ENCODE measurements at regions not wholly inside any gene's neighbourhood (a gene's known extent, or its start where the extent isn't known, plus 50 kb on each side); places are given as distances from the start of the nearest gene placed in this dataset.
"Not testable (repeated sequence)": the region's sequence is repeated elsewhere in the genome, so short reads cannot be mapped to it uniquely, and the experiment has no call there.

DNA sequence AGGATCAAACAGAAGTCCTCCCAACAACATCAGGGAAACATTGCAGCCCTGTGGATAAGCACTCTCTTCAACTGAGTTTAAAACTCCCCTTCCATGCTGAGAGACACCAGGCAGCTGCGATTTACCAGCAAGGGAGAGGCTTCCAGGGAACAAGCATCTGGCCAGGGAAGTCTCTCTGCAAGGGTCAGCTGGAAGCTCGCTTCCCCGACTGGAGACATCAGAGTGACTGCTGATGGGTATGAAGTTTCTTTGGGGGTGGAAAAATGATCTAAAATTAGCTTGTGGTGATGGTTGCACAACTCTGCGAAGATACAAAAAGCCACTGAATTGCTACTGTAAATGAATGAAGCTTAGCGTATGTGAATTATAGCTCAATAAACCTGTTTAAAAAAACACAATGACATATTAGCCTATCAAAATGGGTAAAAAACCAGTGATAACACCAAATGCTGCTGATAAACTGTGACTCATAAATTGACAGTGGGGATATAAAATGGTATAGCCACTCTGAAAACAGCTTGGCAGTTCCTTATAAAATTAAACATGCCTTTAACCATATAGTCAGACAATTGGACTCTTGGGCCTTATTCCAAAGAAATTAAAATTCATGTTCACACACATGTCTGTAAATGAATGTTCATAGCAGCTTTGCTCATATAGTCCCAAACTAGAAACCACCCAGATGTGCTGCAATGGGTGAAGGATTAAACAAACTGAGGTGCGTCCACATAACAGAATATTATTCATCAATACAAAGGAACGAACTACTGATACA, 1082.0 kb downstream of the SOCS6 start:
- no peaks in the 10 kb centered on the region for H3K36me3 ChIP-seq (ENCODE audit: control insufficient read depth, insufficient read depth, low read length)
- no peaks in the 10 kb centered on the region for H3K27me3 ChIP-seq (replicated peaks; ENCODE audit: control insufficient read depth, insufficient read depth, low read length)
- TF ChIP-seq, protein P1, sequence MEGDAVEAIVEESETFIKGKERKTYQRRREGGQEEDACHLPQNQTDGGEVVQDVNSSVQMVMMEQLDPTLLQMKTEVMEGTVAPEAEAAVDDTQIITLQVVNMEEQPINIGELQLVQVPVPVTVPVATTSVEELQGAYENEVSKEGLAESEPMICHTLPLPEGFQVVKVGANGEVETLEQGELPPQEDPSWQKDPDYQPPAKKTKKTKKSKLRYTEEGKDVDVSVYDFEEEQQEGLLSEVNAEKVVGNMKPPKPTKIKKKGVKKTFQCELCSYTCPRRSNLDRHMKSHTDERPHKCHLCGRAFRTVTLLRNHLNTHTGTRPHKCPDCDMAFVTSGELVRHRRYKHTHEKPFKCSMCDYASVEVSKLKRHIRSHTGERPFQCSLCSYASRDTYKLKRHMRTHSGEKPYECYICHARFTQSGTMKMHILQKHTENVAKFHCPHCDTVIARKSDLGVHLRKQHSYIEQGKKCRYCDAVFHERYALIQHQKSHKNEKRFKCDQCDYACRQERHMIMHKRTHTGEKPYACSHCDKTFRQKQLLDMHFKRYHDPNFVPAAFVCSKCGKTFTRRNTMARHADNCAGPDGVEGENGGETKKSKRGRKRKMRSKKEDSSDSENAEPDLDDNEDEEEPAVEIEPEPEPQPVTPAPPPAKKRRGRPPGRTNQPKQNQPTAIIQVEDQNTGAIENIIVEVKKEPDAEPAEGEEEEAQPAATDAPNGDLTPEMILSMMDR (IDR thresholded peaks at IDR 0.05; ENCODE audit: insufficient read depth, low read length, poor library complexity, severe bottlenecking), result no peak
- no peak for DNase-seq (ENCODE audit: extremely low read depth, insufficient read length)
- no peak overlapping the region for H3K4me3 ChIP-seq (replicated peaks; ENCODE audit: low read depth, low read length)

DNA sequence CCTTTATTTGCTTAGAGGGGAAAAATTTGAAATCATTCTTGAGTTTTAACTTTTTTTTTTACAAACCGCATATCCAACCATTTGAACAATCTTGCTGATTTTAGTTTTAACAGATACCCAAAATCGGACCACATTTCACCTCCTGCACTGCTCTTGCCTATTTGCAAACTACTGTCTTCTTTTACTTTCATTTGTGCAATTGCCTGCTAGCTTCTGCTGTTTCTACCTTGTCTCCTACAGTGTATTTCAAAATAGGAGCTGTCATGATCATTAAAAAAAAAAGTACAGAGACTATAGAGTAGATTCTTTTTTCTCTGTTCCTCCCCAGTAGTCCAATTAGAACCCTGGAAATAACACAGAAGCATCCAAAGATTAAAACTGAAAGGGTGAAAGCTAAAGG, 1081.2 kb downstream of the SOCS6 start:
- no peaks in the 10 kb centered on the region for H3K27me3 ChIP-seq (replicated peaks; ENCODE audit: control insufficient read depth, insufficient read depth, low read length)

DNA sequence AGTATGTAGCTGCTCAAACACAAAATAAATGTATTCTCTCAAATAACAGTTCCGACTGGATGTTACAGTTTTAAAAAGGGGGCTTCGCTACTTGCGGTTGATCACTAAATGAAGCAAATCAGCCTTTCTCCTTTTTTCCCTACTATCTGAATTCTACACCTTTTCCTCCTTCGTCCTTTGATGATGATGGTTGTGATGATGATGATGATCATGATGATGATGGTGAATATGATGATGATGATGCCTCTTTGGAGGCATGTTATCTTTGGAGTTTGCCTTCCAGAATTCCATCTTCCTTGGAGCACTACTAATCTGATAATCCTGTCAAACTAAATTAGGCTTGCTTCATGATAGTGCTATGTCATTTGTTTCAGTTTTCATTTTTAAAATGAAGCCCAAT, 1073.3 kb downstream of the SOCS6 start:
- no peak for DNase-seq (ENCODE audit: extremely low read depth, insufficient read length)
- no peak overlapping the region for H3K4me3 ChIP-seq (replicated peaks; ENCODE audit: low read depth, low read length)
- no peaks in the 10 kb centered on the region for H3K27me3 ChIP-seq (replicated peaks; ENCODE audit: control insufficient read depth, insufficient read depth, low read length)
- H3K36me3 ChIP-seq (ENCODE audit: control insufficient read depth, insufficient read depth, low read length), result no peaks in the 10 kb centered on the region
- TF ChIP-seq, protein P1 (IDR thresholded peaks at IDR 0.05; ENCODE audit: insufficient read depth, low read length, poor library complexity, severe bottlenecking), result no peak

More for the DNA sequence above, 1081.2 kb downstream of the SOCS6 start:
- TF ChIP-seq, protein P1 (IDR thresholded peaks at IDR 0.05; ENCODE audit: insufficient read depth, low read length, poor library complexity, severe bottlenecking), result no peak
- Histone ChIP-seq H3K36me3 (ENCODE audit: control insufficient read depth, insufficient read depth, low read length) (no peaks in the 10 kb centered on the region), H3K4me3 (replicated peaks; ENCODE audit: low read depth, low read length) (no peak overlapping the region)
- DNase-seq (ENCODE audit: extremely low read depth, insufficient read length), result no peak

DNA sequence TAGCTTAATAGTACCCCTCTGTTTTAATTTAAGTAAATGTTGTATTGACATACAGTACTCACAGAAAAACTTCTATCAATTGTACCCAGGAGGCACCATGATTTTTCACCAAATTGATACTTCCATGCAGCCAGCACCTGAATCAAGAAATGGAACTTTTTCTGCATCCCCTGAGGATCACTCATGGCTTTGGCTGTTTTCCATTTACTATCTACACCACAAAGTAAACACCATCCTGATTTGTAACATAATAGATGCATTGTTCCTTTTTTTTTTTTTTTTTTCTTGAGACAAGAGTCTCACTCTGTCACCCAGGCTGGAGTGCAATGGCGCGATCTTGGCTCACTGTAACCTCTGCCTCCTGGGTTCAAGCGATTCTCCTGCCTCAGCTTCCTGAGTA, 1066.8 kb downstream of the SOCS6 start:
- not testable (repeated sequence) for DNase-seq (ENCODE audit: extremely low read depth, insufficient read length); H3K36me3 ChIP-seq (ENCODE audit: control insufficient read depth, insufficient read depth, low read length)

DNA sequence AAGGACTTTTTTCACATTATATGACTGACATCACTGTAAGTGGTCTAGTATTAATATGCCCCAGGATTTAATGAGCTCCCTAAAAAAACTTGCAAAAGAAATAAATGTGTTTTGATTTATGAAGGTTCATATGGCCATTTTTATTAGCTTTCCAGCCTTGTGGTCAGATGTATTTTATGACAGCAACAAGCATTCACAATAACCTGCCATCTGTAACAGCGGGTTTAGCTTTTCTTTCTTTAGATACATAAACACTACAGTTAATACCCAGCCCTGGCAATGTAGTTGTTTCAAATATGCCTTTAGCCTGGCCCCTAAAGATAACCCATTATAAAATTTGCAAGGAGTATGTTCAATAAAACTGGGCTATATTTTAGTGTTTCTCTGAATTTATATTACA, 1063.8 kb downstream of the SOCS6 start:
- TF ChIP-seq, protein P1 (IDR thresholded peaks at IDR 0.05; ENCODE audit: insufficient read depth, low read length, poor library complexity, severe bottlenecking), result no peak
- H3K36me3 ChIP-seq (ENCODE audit: control insufficient read depth, insufficient read depth, low read length), result no peaks in the 10 kb centered on the region
- no peaks in the 10 kb centered on the region for H3K27me3 ChIP-seq (replicated peaks; ENCODE audit: control insufficient read depth, insufficient read depth, low read length)
- no peak for DNase-seq (ENCODE audit: extremely low read depth, insufficient read length)
- no peak overlapping the region for H3K4me3 ChIP-seq (replicated peaks; ENCODE audit: low read depth, low read length)

More for the DNA sequence above, 1066.8 kb downstream of the SOCS6 start:
- H3K27me3 ChIP-seq (replicated peaks; ENCODE audit: control insufficient read depth, insufficient read depth, low read length); H3K4me3 ChIP-seq (replicated peaks; ENCODE audit: low read depth, low read length): not testable (repeated sequence)

DNA sequence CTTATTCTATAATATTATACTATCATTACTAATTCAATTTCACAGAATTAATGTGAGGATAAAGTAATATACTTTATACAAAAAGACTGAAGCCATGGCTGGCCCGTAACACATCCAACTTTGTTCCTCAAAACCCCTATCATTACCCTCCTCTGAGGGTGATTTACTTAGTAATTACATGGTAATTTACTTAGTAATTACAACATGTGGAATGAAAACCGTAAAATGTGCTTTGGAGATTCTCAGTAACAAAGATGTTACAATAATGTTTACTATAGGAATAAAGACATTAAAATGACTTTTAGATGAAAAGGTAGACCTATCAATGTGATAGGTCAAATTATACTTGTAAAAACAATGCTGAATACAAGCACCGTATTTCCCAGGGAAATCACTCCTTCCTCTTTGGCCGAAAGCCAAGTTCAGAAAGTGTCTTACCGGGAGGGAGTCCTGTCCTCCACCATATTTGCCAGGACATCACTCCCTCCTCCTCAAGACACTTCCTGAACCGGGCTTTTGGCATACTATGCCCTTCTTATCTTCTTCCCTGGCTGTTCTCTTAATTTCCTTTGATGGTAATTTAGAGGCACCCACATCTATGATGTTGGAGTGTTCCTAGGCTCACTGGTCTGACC, 1047.8 kb downstream of the SOCS6 start:
- TF ChIP-seq, protein P1 (IDR thresholded peaks at IDR 0.05; ENCODE audit: insufficient read depth, low read length, poor library complexity, severe bottlenecking), result no peak
- no peaks in the 10 kb centered on the region for H3K36me3 ChIP-seq (ENCODE audit: control insufficient read depth, insufficient read depth, low read length)
- DNase-seq (ENCODE audit: extremely low read depth, insufficient read length), result no peak
- H3K4me3 ChIP-seq (replicated peaks; ENCODE audit: low read depth, low read length), result no peak overlapping the region
- no peaks in the 10 kb centered on the region for H3K27me3 ChIP-seq (replicated peaks; ENCODE audit: control insufficient read depth, insufficient read depth, low read length)
